ENCODE measurements at regions not wholly inside any gene's neighbourhood (a gene's known extent, or its start where the extent isn't known, plus 50 kb on each side); places are given as distances from the start of the nearest gene placed in this dataset.

DNA sequence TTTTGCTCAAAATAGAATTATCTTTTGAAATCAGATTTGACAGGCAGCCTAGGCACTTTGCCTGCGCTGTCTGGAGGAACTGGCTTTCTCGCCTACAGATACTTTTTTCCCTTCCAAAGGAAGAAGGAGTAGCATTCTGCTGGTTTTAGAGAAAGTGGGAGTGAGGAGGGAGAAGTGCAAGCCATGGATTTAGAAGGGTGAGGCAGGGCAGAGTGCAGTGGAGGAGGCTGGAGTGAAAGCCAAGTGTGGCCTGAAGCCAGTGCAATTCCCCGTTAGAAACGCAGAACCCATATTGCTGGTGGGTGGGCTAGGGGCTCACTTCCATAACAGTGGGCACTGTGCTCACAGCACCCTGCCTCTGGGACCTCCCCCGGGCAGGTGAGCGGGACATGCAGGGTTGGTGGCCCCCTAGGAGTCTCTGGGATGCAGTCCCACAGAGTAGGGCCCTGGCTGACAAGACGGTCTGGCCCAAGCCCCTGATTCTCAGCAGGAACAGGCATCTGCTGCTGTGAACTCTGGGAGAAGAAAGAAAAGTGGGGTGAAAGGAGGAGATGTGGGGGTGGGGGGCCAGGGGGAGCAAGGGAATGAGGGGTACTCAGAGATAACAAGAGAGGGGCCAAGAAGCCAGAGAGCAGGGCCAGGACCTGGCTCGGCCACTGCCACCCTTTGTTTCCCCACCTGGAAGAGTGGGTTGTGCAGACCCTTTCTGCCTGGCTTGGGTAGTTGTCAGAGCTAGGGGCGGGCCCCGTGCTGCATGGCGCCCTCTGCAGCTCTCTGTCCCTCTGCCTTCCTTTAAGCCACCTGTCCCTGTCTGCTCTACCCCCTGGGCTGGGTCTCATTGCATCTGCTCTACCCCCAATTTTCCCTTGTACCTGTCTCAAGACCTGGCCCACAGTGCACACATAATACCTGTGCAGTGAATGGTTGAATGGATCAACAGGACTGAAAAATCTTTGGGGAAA is 273.5 kb upstream of the HS6ST1 start:
- ATAC-seq (no peak), FAIRE-seq (no peak), DNase-seq (ENCODE audit: low spot score) (no peak)
- Histone ChIP-seq H3K4me3 (replicated peaks in 1 of 3; ENCODE audit: insufficient read depth in 1 of 3, low read depth in 2 of 3, low read length in 3 of 3) (no peak overlapping the region), H3K36me3 (replicated peaks in 1 of 2; ENCODE audit: control insufficient read depth in 1 of 2, insufficient read depth in 2 of 2, low read length in 2 of 2) (no peaks in the 10 kb centered on the region), H3K27me3 (ENCODE audit: control insufficient read depth in 1 of 2, insufficient read depth in 2 of 2, low read length in 2 of 2) (peaks cover 6 to 48% of the 10 kb centered on the region in 2 experiments; a peak in 4 of 5 replicates), H3K4me2 (ENCODE audit: low read depth, low read length) (no peak overlapping the region), H3K4me1 (ENCODE audit: insufficient read depth, low read length) (peaks cover 28% of the 10 kb centered on the region), H3K9me3 (ENCODE audit: low read length) (no peaks in the 10 kb centered on the region), H3K79me2 (ENCODE audit: insufficient read depth, low read length) (no peaks in the 10 kb centered on the region), H2AFZ (ENCODE audit: low read length) (no peak overlapping the region), H4K20me1 (ENCODE audit: insufficient read depth, low read length) (no peaks in the 10 kb centered on the region), H3K27ac (ENCODE audit: extremely low read length, insufficient read depth, low read length) (no peak overlapping the region), H3K9ac (ENCODE audit: insufficient read depth, low read depth, low read length) (no peak overlapping the region)
- intact Hi-C loops (cut with micrococcal nuclease; ENCODE audit: unreplicated experiment) (no loop called here), in situ Hi-C loops (cut with HindIII; ENCODE audit: extremely low pct_ligation_motif_present, low pct_unique_long_range_greater_than_20kb) (no loop called here)
- ChIA-PET POLR2A (no interaction called here), CTCF (ENCODE audit: low intra/inter-chr PET ratio, low total read pairs) (no interaction called here)
- WGBS (ENCODE audit: low lambda C conversion rate), result 44% methylated on average over 11 of the region's 11 CpGs
- BruUV-seq (replicated peaks), result no TSS peak
- TF ChIP-seq, protein P1, sequence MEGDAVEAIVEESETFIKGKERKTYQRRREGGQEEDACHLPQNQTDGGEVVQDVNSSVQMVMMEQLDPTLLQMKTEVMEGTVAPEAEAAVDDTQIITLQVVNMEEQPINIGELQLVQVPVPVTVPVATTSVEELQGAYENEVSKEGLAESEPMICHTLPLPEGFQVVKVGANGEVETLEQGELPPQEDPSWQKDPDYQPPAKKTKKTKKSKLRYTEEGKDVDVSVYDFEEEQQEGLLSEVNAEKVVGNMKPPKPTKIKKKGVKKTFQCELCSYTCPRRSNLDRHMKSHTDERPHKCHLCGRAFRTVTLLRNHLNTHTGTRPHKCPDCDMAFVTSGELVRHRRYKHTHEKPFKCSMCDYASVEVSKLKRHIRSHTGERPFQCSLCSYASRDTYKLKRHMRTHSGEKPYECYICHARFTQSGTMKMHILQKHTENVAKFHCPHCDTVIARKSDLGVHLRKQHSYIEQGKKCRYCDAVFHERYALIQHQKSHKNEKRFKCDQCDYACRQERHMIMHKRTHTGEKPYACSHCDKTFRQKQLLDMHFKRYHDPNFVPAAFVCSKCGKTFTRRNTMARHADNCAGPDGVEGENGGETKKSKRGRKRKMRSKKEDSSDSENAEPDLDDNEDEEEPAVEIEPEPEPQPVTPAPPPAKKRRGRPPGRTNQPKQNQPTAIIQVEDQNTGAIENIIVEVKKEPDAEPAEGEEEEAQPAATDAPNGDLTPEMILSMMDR (CRISPR knock-in tag; IDR thresholded peaks at IDR 0.05), result peak; percentile 31; the same call in 1 of the 2 replicates
- TF ChIP-seq, protein P2, sequence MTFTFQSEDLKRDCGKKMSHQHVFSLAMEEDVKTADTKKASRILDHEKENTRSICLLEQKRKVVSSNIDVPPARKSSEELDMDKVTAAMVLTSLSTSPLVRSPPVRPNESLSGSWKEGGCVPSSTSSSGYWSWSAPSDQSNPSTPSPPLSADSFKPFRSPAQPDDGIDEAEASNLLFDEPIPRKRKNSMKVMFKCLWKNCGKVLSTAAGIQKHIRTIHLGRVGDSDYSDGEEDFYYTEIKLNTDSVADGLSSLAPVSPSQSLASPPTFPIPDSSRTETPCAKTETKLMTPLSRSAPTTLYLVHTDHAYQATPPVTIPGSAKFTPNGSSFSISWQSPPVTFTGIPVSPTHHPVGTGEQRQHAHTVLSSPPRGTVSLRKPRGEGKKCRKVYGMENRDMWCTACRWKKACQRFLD (CRISPR knock-in tag; IDR thresholded peaks at IDR 0.05; ENCODE audit: borderline replicate concordance), result no peak

DNA sequence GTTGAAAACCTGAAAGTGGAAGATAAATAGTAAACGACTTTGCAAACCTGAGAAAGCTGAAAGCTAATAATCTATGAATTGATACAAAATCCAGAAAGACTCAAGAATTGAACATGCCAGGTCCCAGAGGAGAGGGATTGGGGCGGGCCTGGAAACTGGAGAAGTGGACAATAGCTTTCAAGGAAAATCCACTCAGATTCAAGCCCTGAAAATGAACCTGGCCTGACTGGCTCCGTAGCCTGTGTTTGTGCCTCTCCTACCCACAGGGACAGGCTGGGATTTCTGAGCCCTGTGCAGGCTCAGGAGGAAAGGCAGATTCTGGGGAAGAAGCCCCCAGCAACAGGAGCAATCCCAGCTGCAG is 274.8 kb upstream of the HS6ST1 start:
- Histone ChIP-seq H3K27ac (ENCODE audit: extremely low read length, insufficient read depth, low read length) (no peak overlapping the region), H4K20me1 (ENCODE audit: insufficient read depth, low read length) (no peaks in the 10 kb centered on the region), H3K9ac (ENCODE audit: insufficient read depth, low read depth, low read length) (no peak overlapping the region), H3K4me1 (ENCODE audit: insufficient read depth, low read length) (peaks cover 28% of the 10 kb centered on the region), H3K79me2 (ENCODE audit: insufficient read depth, low read length) (no peaks in the 10 kb centered on the region), H3K36me3 (replicated peaks in 1 of 2; ENCODE audit: control insufficient read depth in 1 of 2, insufficient read depth in 2 of 2, low read length in 2 of 2) (no peaks in the 10 kb centered on the region), H3K4me3 (replicated peaks in 1 of 3; ENCODE audit: insufficient read depth in 1 of 3, low read depth in 2 of 3, low read length in 3 of 3) (no peak overlapping the region), H3K9me3 (ENCODE audit: low read length) (no peaks in the 10 kb centered on the region), H3K4me2 (ENCODE audit: low read depth, low read length) (peak overlapping the region; percentile 97), H2AFZ (ENCODE audit: low read length) (no peak overlapping the region), H3K27me3 (ENCODE audit: control insufficient read depth in 1 of 2, insufficient read depth in 2 of 2, low read length in 2 of 2) (peaks cover 6 to 44% of the 10 kb centered on the region in 2 experiments; a peak in 4 of 5 replicates)
- DNase-seq (ENCODE audit: low spot score), result no peak
- no peak for ATAC-seq
- in situ Hi-C loops (cut with HindIII; ENCODE audit: extremely low pct_ligation_motif_present, low pct_unique_long_range_greater_than_20kb), result no loop called here
- intact Hi-C loops (cut with micrococcal nuclease; ENCODE audit: unreplicated experiment), result no loop called here
- ChIA-PET POLR2A (no interaction called here), CTCF (ENCODE audit: low intra/inter-chr PET ratio, low total read pairs) (no interaction called here)
- WGBS (ENCODE audit: low lambda C conversion rate), result 20% methylated on average over 3 of the region's 3 CpGs
- FAIRE-seq, result no peak
- no TSS peak for BruUV-seq (replicated peaks)
- TF ChIP-seq, protein P3, sequence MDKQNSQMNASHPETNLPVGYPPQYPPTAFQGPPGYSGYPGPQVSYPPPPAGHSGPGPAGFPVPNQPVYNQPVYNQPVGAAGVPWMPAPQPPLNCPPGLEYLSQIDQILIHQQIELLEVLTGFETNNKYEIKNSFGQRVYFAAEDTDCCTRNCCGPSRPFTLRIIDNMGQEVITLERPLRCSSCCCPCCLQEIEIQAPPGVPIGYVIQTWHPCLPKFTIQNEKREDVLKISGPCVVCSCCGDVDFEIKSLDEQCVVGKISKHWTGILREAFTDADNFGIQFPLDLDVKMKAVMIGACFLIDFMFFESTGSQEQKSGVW (CRISPR knock-in tag; IDR thresholded peaks at IDR 0.05; ENCODE audit: borderline replicate concordance), result no peak
- no peak for TF ChIP-seq ATAD3A (CRISPR knock-in tag; IDR thresholded peaks at IDR 0.05)
- TF ChIP-seq PITX1 (CRISPR knock-in tag; IDR thresholded peaks at IDR 0.05), result no peak
- TF ChIP-seq REST (IDR thresholded peaks at IDR 0.05; ENCODE audit: borderline replicate concordance in 1 of 2, low read depth in 1 of 2, low read length in 2 of 2), result no peak
- no peak for TF ChIP-seq KLF16 (CRISPR knock-in tag; IDR thresholded peaks at IDR 0.05)
